ENCODE measurements at regions not wholly inside any gene's neighbourhood (a gene's known extent, or its start where the extent isn't known, plus 50 kb on each side); places are given as distances from the start of the nearest gene placed in this dataset.

- H3K27me3 ChIP-seq (ENCODE audit: insufficient read depth, low read depth, low read length) = no peaks in the 10 kb centered on the region
- no peak for TF ChIP-seq POLR2AphosphoS5 (IDR thresholded peaks at IDR 0.05)
- TF ChIP-seq EP300 (conservative IDR thresholded peaks at IDR 0.05; ENCODE audit: poor library complexity, severe bottlenecking) = no peak
- no peak for TF ChIP-seq EZH2 (IDR thresholded peaks at IDR 0.05; ENCODE audit: borderline replicate concordance, insufficient read depth, low read length, poor library complexity, severe bottlenecking)
- TF ChIP-seq RAD21 (conservative IDR thresholded peaks at IDR 0.05) = no peak
- TF ChIP-seq SMC3 (conservative IDR thresholded peaks at IDR 0.05; ENCODE audit: poor library complexity) = no peak
- TF ChIP-seq CTCF (IDR thresholded peaks at IDR 0.05; ENCODE audit: poor library complexity, severe bottlenecking) = no peak
- TF ChIP-seq, protein P1, sequence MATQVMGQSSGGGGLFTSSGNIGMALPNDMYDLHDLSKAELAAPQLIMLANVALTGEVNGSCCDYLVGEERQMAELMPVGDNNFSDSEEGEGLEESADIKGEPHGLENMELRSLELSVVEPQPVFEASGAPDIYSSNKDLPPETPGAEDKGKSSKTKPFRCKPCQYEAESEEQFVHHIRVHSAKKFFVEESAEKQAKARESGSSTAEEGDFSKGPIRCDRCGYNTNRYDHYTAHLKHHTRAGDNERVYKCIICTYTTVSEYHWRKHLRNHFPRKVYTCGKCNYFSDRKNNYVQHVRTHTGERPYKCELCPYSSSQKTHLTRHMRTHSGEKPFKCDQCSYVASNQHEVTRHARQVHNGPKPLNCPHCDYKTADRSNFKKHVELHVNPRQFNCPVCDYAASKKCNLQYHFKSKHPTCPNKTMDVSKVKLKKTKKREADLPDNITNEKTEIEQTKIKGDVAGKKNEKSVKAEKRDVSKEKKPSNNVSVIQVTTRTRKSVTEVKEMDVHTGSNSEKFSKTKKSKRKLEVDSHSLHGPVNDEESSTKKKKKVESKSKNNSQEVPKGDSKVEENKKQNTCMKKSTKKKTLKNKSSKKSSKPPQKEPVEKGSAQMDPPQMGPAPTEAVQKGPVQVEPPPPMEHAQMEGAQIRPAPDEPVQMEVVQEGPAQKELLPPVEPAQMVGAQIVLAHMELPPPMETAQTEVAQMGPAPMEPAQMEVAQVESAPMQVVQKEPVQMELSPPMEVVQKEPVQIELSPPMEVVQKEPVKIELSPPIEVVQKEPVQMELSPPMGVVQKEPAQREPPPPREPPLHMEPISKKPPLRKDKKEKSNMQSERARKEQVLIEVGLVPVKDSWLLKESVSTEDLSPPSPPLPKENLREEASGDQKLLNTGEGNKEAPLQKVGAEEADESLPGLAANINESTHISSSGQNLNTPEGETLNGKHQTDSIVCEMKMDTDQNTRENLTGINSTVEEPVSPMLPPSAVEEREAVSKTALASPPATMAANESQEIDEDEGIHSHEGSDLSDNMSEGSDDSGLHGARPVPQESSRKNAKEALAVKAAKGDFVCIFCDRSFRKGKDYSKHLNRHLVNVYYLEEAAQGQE (IDR thresholded peaks at IDR 0.05; ENCODE audit: borderline replicate concordance) = no peak
- no peak for TF ChIP-seq MXI1 (conservative IDR thresholded peaks at IDR 0.05; ENCODE audit: poor library complexity, severe bottlenecking)
- no peak for TF ChIP-seq TAF1 (IDR thresholded peaks at IDR 0.05; ENCODE audit: low read depth)
- H3K9ac ChIP-seq (ENCODE audit: low read length) = no peak overlapping the region
- H4K20me1 ChIP-seq (ENCODE audit: insufficient read depth) = no peaks in the 10 kb centered on the region
- no peak overlapping the region for H3K4me2 ChIP-seq (ENCODE audit: low read length)
- H3K79me2 ChIP-seq (replicated peaks; ENCODE audit: insufficient read depth, low read length) = no peaks in the 10 kb centered on the region
- no peak overlapping the region for H3K27ac ChIP-seq (ENCODE audit: low read length)
- H3F3A ChIP-seq (ENCODE audit: insufficient read depth, low read length, poor library complexity, severe bottlenecking) = no peaks in the 10 kb centered on the region
- H3K36me3 ChIP-seq (ENCODE audit: insufficient read depth, low read length) = no peaks in the 10 kb centered on the region
- H3K4me3 ChIP-seq (ENCODE audit: low read length) = no peak overlapping the region
- no peak overlapping the region for H2AFZ ChIP-seq (ENCODE audit: low read depth, low read length)
- H3K9me3 ChIP-seq (ENCODE audit: low read length) = no peaks in the 10 kb centered on the region
- no peaks in the 10 kb centered on the region for H3K9me2 ChIP-seq (ENCODE audit: insufficient read depth, low read length)
These were observed 235.4 kb downstream of the DMRT2 start for GRCh38 chr9:1285526-1285925.

GRCh38 chr9:1292384-1292783 is 242.2 kb downstream of the DMRT2 start:
- no peaks in the 10 kb centered on the region for H3K36me3 ChIP-seq (ENCODE audit: insufficient read depth, low read length)
- no peaks in the 10 kb centered on the region for H3K9me3 ChIP-seq (ENCODE audit: low read length)
- H3K9ac ChIP-seq (ENCODE audit: low read length) = no peak overlapping the region
- no peaks in the 10 kb centered on the region for H4K20me1 ChIP-seq (ENCODE audit: insufficient read depth)
- H3F3A ChIP-seq (ENCODE audit: insufficient read depth, low read length, poor library complexity, severe bottlenecking) = no peaks in the 10 kb centered on the region
- no peak overlapping the region for H2AFZ ChIP-seq (ENCODE audit: low read depth, low read length)
- no peak overlapping the region for H3K27ac ChIP-seq (ENCODE audit: low read length)
- H3K4me3 ChIP-seq (ENCODE audit: low read length) = no peak overlapping the region
- TF ChIP-seq SMC3 (conservative IDR thresholded peaks at IDR 0.05; ENCODE audit: poor library complexity) (no peak), POLR2AphosphoS5 (IDR thresholded peaks at IDR 0.05) (no peak), EP300 (conservative IDR thresholded peaks at IDR 0.05; ENCODE audit: poor library complexity, severe bottlenecking) (no peak), CTCF (IDR thresholded peaks at IDR 0.05; ENCODE audit: poor library complexity, severe bottlenecking) (no peak)
- no peak overlapping the region for H3K4me2 ChIP-seq (ENCODE audit: low read length)
- H3K27me3 ChIP-seq (ENCODE audit: insufficient read depth, low read depth, low read length) = no peaks in the 10 kb centered on the region
- no peaks in the 10 kb centered on the region for H3K79me2 ChIP-seq (replicated peaks; ENCODE audit: insufficient read depth, low read length)
- no peaks in the 10 kb centered on the region for H3K9me2 ChIP-seq (ENCODE audit: insufficient read depth, low read length)

Data from neural cell (in vitro differentiated cells).